ENCODE measurements at regions not wholly inside any gene's neighbourhood (a gene's known extent, or its start where the extent isn't known, plus 50 kb on each side); places are given as distances from the start of the nearest gene placed in this dataset.

- no peaks in the 10 kb centered on the region for H3K4me1 ChIP-seq
- no peaks in the 10 kb centered on the region for H3K27me3 ChIP-seq
- no peak for DNase-seq (ENCODE audit: low spot score in 2 of 2)
- H3K27ac ChIP-seq: no peak overlapping the region
- no peaks in the 10 kb centered on the region for H3K36me3 ChIP-seq
- TF ChIP-seq, protein P1, sequence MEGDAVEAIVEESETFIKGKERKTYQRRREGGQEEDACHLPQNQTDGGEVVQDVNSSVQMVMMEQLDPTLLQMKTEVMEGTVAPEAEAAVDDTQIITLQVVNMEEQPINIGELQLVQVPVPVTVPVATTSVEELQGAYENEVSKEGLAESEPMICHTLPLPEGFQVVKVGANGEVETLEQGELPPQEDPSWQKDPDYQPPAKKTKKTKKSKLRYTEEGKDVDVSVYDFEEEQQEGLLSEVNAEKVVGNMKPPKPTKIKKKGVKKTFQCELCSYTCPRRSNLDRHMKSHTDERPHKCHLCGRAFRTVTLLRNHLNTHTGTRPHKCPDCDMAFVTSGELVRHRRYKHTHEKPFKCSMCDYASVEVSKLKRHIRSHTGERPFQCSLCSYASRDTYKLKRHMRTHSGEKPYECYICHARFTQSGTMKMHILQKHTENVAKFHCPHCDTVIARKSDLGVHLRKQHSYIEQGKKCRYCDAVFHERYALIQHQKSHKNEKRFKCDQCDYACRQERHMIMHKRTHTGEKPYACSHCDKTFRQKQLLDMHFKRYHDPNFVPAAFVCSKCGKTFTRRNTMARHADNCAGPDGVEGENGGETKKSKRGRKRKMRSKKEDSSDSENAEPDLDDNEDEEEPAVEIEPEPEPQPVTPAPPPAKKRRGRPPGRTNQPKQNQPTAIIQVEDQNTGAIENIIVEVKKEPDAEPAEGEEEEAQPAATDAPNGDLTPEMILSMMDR (IDR thresholded peaks at IDR 0.05): no peak
- H3K4me3 ChIP-seq: no peak overlapping the region
- H3K9me3 ChIP-seq: no peaks in the 10 kb centered on the region
- intact Hi-C loops (cut with DNase I): loop anchor here (5.0 to 10.0 kb wide), 2 partner anchors 179 to 447 kb away; no protein-coding TSS in a partner anchor
Observed at GRCh38 chr6:134821397-134821796, 128.5 kb downstream of the ALDH8A1 start.

DNA sequence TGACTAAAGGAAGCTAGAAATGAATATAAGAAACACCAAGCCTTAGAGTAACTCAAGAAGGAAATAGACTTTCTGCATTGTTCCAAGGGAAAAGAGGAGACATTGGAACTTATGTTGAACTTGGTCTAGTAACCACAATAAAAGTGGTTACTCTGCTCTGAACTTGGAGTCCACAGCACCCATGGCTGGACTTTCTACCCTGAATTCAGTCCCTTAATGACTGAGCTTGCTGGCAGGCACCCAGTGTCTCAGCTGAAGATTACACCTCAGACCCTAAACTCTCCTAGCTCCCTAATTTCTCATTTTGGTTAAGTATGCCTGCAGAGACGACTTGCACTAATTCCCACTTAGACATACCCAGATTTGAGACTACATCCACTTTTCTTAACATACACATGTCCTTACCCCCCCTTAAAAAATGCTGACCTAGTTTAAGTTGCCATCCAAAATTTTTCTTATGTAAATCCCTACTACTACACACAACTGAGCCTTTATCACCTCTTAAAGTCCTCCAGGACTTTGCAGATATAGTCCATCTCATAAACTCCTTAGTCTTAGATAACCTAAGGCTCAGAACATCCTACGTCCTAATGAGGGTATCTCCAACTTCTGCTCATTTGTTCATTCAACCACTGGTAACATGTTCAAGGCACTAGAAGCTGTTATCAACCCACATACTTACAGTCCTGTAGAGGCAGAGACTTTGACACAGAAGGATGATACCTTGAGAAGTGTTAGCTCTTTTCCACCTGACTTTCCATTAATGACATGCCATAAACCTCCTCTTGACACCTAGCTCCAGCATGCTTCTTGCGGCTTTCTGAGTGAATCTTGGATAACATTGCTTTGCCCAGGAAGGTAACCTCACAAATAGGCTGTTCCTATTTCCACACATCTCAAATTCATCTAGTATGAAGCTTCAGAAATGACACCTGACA, 129.8 kb downstream of the ALDH8A1 start:
- Histone ChIP-seq H3K4me1 (no peaks in the 10 kb centered on the region), H3K36me3 (no peaks in the 10 kb centered on the region), H3K27me3 (no peaks in the 10 kb centered on the region), H3K4me3 (no peak overlapping the region), H3K27ac (no peak overlapping the region), H3K9me3 (no peaks in the 10 kb centered on the region)
- TF ChIP-seq, protein P1 (IDR thresholded peaks at IDR 0.05): no peak
- intact Hi-C loops (cut with DNase I): loop anchor here (5.0 to 10.0 kb wide), 2 partner anchors 178 to 445 kb away; no protein-coding TSS in a partner anchor
- DNase-seq (ENCODE audit: low spot score in 2 of 2): no peak

DNA sequence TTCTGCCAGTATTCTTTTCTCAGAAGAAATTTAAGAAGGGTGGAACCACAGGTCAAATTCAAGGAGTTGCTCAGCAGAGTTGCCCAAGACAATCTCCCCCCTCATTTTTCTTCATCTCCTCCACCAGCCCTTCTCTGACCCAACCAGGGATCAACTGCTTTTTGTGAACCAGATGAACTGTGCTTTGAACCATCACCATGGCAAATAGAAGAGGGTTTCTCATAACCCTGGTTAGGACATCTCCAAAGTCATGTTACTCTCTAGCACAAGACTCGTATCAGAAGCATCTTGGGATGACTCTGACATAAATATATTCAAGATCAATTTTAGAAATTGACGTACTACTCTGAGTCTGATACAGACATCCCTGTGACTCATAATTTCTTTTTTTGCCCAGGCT, 130.7 kb downstream of the ALDH8A1 start:
- H3K9me3 ChIP-seq: no peaks in the 10 kb centered on the region
- no peak for DNase-seq (ENCODE audit: low spot score in 2 of 2)
- TF ChIP-seq, protein P1 (IDR thresholded peaks at IDR 0.05): no peak
- intact Hi-C loops (cut with DNase I): no loop called here
- no peaks in the 10 kb centered on the region for H3K27me3 ChIP-seq
- no peak overlapping the region for H3K4me3 ChIP-seq
- no peaks in the 10 kb centered on the region for H3K4me1 ChIP-seq
- no peaks in the 10 kb centered on the region for H3K36me3 ChIP-seq
- no peak overlapping the region for H3K27ac ChIP-seq

DNA sequence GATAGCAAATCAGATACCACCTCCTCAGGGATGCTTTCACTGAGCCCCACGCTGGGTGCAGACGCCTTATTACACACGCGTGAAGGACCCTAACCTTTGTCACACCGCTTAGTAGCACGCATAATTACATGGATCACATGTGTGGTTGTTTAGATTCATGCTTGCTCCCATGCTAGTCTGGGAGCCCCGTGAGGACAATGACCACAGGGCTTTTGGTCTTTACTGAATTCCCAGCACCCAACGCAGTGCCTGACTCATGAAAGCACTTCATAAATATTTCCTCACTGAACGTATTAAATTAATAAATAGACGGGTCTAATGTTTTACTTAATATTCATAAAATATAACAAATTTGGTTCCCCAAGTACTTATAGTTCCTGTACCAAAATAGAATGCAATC, 132.5 kb downstream of the ALDH8A1 start:
- Histone ChIP-seq H3K27me3 (no peaks in the 10 kb centered on the region), H3K4me1 (no peaks in the 10 kb centered on the region), H3K27ac (no peak overlapping the region), H3K4me3 (no peak overlapping the region), H3K9me3 (no peaks in the 10 kb centered on the region), H3K36me3 (no peaks in the 10 kb centered on the region)
- TF ChIP-seq, protein P1 (IDR thresholded peaks at IDR 0.05): no peak
- intact Hi-C loops (cut with DNase I): no loop called here
- DNase-seq (ENCODE audit: low spot score in 2 of 2): no peak

- H3K9me3 ChIP-seq: no peaks in the 10 kb centered on the region
- no peak overlapping the region for H3K27ac ChIP-seq
- no peaks in the 10 kb centered on the region for H3K27me3 ChIP-seq
- H3K36me3 ChIP-seq: no peaks in the 10 kb centered on the region
- TF ChIP-seq, protein P1 (IDR thresholded peaks at IDR 0.05): no peak
- intact Hi-C loops (cut with DNase I): no loop called here
- no peak for DNase-seq (ENCODE audit: low spot score in 2 of 2)
- no peaks in the 10 kb centered on the region for H3K4me1 ChIP-seq
- H3K4me3 ChIP-seq: no peak overlapping the region
Observed at GRCh38 chr6:134816780-134817179, 133.1 kb downstream of the ALDH8A1 start.

All from ascending aorta (tissue), 2 donors.